CD8-positive, alpha-beta memory T cell (primary cell): ENCODE measurements at regions not wholly inside any gene's neighbourhood (a gene's known extent, or its start where the extent isn't known, plus 50 kb on each side); places are given as distances from the start of the nearest gene placed in this dataset.
"Not testable (repeated sequence)": the region's sequence is repeated elsewhere in the genome, so short reads cannot be mapped to it uniquely, and the experiment has no call there.

Experiments
- CTCF ChIA-PET: fragments of 350-600 bp; sonication (Branson Sonifier 250); formaldehyde crosslinking; loops from one replicate; lab custom pipeline; 2021; ENCODE audit warnings: antibody characterized with exemption; lab: Charles Lee
- POLR2A ChIA-PET: fragments of 350-600 bp; sonication (Branson Sonifier 250); formaldehyde crosslinking; loops from one replicate; lab custom pipeline; 2021; ENCODE audit warnings: antibody characterized with exemption; lab: Charles Lee
- DNase-seq, 5 donors: peaks; one replicate each; pipeline versions ENCODE4 v3.0.0 to v3.0.0-alpha.2; 2020 to 2022; ENCODE audit warnings: mixed read lengths in 1 of 5
- H3K27ac ChIP-seq: one replicate; pipeline ENCODE4 v1.7.0; 2013; ENCODE audit warnings: low read depth, mild to moderate bottlenecking, low read length, moderate library complexity
- H3K27me3 ChIP-seq: 2 replicates; pipeline ENCODE4 v1.7.0; 2013; ENCODE audit warnings: low read length, mild to moderate bottlenecking; ENCODE audit not compliant: insufficient read depth, poor library complexity, severe bottlenecking
- H3K36me3 ChIP-seq: 2 replicates; pipeline ENCODE4 v1.7.0; 2013; ENCODE audit warnings: mild to moderate bottlenecking, low read length, moderate library complexity; ENCODE audit not compliant: insufficient read depth
- H3K4me1 ChIP-seq: 2 replicates; pipeline ENCODE4 v1.7.0; 2013; ENCODE audit warnings: mild to moderate bottlenecking, low read length, moderate library complexity; ENCODE audit not compliant: insufficient read depth
- H3K4me3 ChIP-seq: 2 replicates; pipeline ENCODE4 v1.7.0; 2013; ENCODE audit warnings: mild to moderate bottlenecking, low read length
- H3K9me3 ChIP-seq: 2 replicates; pipeline ENCODE4 v1.7.0; 2013; ENCODE audit warnings: mild to moderate bottlenecking, low read length
- H3K27ac Mint-ChIP-seq, 8 donors: one replicate each; pipeline ENCODE4 v1.8.0; 2020 to 2021; ENCODE audit warnings: mixed read lengths in 8 of 8, mild to moderate bottlenecking in 6 of 8, inconsistent platforms in 3 of 8, moderate library complexity in 3 of 8
- H3K27me3 Mint-ChIP-seq, 2 donors: one replicate each; pipeline ENCODE4 v1.8.0; 2020 to 2021; ENCODE audit warnings: mixed read lengths in 2 of 2, mild to moderate bottlenecking in 1 of 2, moderate library complexity in 1 of 2
- H3K36me3 Mint-ChIP-seq, 3 donors: one replicate each; pipeline ENCODE4 v1.8.0; 2020 to 2021; ENCODE audit warnings: mixed read lengths in 3 of 3, inconsistent platforms in 1 of 3, mild to moderate bottlenecking in 1 of 3
- H3K4me1 Mint-ChIP-seq, 3 donors: one replicate each; pipeline ENCODE4 v1.8.0; 2020 to 2021; ENCODE audit warnings: mixed read lengths in 3 of 3, inconsistent platforms in 1 of 3, mild to moderate bottlenecking in 1 of 3
- H3K4me3 Mint-ChIP-seq, 7 donors: one replicate each; pipeline ENCODE4 v1.8.0; 2020 to 2021; ENCODE audit warnings: mixed read lengths in 7 of 7, mild to moderate bottlenecking in 6 of 7, moderate library complexity in 4 of 7, inconsistent platforms in 2 of 7
- H3K9me3 Mint-ChIP-seq, 5 donors: one replicate each; pipeline ENCODE4 v1.8.0; 2020 to 2022; ENCODE audit warnings: mixed read lengths in 5 of 5, mild to moderate bottlenecking in 3 of 5, moderate library complexity in 2 of 5, inconsistent platforms in 1 of 5

- H3K27ac ChIP-seq, H3K36me3 ChIP-seq, H3K4me3 ChIP-seq, H3K27me3 ChIP-seq, H3K9me3 ChIP-seq, H3K4me3 Mint-ChIP-seq, DNase-seq, H3K27ac Mint-ChIP-seq, H3K9me3 Mint-ChIP-seq, POLR2A ChIA-PET, H3K36me3 Mint-ChIP-seq: not testable (repeated sequence)
- peaks cover 15% of the 10 kb centered on the region for H3K4me1 ChIP-seq
- Mint-ChIP-seq H3K27me3 (peaks cover 5 to 13% of the 10 kb centered on the region in 2 donors), H3K4me1 (peaks cover 22 to 42% (median 27%) of the 10 kb centered on the region in 3 donors)
- CTCF ChIA-PET: interaction anchor here (1.7 kb wide), 1 partner anchor 20 kb away, joined by 5 read pairs; no protein-coding TSS in a partner anchor
Measured at GRCh38 chr14:105995011-105995710, 468.8 kb downstream of the TMEM121 start.

- H3K9me3 Mint-ChIP-seq, DNase-seq, POLR2A ChIA-PET, H3K27me3 ChIP-seq, H3K27me3 Mint-ChIP-seq, H3K4me3 ChIP-seq, H3K9me3 ChIP-seq, H3K36me3 ChIP-seq, H3K36me3 Mint-ChIP-seq, H3K27ac ChIP-seq: not testable (repeated sequence)
- CTCF ChIA-PET: interaction anchor here (0.8 kb wide), 1 partner anchor 25 kb away, joined by 4 read pairs; no protein-coding TSS in a partner anchor
- peaks cover 29 to 47% (median 40%) of the 10 kb centered on the region in 3 donors for H3K4me1 Mint-ChIP-seq
- peaks cover 23% of the 10 kb centered on the region for H3K4me1 ChIP-seq
- H3K4me3 Mint-ChIP-seq: peak overlapping the region in 3 of 7 donors; percentile 5 to 38 (median 37)
- H3K27ac Mint-ChIP-seq: peak overlapping the region in 4 of 8 donors; percentile 4 to 66 (median 27)
Measured at GRCh38 chr14:105998597-105998996, 472.2 kb downstream of the TMEM121 start.

- peak; percentile 63 to 85 (median 83) for DNase-seq
- H3K36me3 Mint-ChIP-seq: no peaks in the 10 kb centered on the region
- H3K36me3 ChIP-seq: no peaks in the 10 kb centered on the region
- H3K9me3 ChIP-seq: no peaks in the 10 kb centered on the region
- H3K27me3 ChIP-seq: no peaks in the 10 kb centered on the region
- ChIA-PET CTCF (interaction anchor here (0.8 kb wide), 1 partner anchor 25 kb away, joined by 4 read pairs; no protein-coding TSS in a partner anchor), POLR2A (no interaction called here)
- H3K4me3 Mint-ChIP-seq: no peak overlapping the region
- peaks cover 28% of the 10 kb centered on the region for H3K4me1 ChIP-seq
- H3K4me3 ChIP-seq: no peak overlapping the region
- H3K27ac Mint-ChIP-seq: peak overlapping the region in 3 of 8 donors; percentile 8 to 91 (median 66)
- H3K9me3 Mint-ChIP-seq: peaks cover 0 to 4% (median 0%) of the 10 kb centered on the region in 5 donors
- peaks cover 0 to 4% of the 10 kb centered on the region in 2 donors for H3K27me3 Mint-ChIP-seq
- H3K27ac ChIP-seq: no peak overlapping the region
- H3K4me1 Mint-ChIP-seq: peaks cover 25 to 44% (median 42%) of the 10 kb centered on the region in 3 donors
Measured at GRCh38 chr14:105999361-106000028, 473.1 kb downstream of the TMEM121 start.

- H3K4me3 Mint-ChIP-seq, H3K36me3 Mint-ChIP-seq, CTCF ChIA-PET, H3K27me3 Mint-ChIP-seq, H3K9me3 Mint-ChIP-seq, H3K36me3 ChIP-seq, POLR2A ChIA-PET, H3K9me3 ChIP-seq, H3K27ac ChIP-seq, H3K4me3 ChIP-seq, H3K27me3 ChIP-seq: not testable (repeated sequence)
- peak overlapping the region in 2 of 8 donors; percentile 38 to 66 for H3K27ac Mint-ChIP-seq
- peak in 1 of 5 donors; percentile 13 for DNase-seq
- peaks cover 32% of the 10 kb centered on the region for H3K4me1 ChIP-seq
- peaks cover 31 to 48% (median 44%) of the 10 kb centered on the region in 3 donors for H3K4me1 Mint-ChIP-seq
Measured at GRCh38 chr14:106000029-106000511, 473.7 kb downstream of the TMEM121 start.

- Mint-ChIP-seq H3K27ac (peak overlapping the region in 3 of 8 donors; percentile 17 to 60 (median 50)), H3K4me1 (peaks cover 42 to 60% (median 52%) of the 10 kb centered on the region in 3 donors)
- DNase-seq, H3K27ac ChIP-seq, H3K27me3 Mint-ChIP-seq, H3K9me3 ChIP-seq, H3K4me3 Mint-ChIP-seq, H3K9me3 Mint-ChIP-seq, H3K36me3 Mint-ChIP-seq, H3K36me3 ChIP-seq, POLR2A ChIA-PET, H3K4me3 ChIP-seq, H3K27me3 ChIP-seq: not testable (repeated sequence)
- CTCF ChIA-PET: interaction anchor here (0.9 to 2.0 kb wide), 3 partner anchors 15 to 26 kb away, joined by 5 to 6 read pairs (median 5); no protein-coding TSS in a partner anchor
- H3K4me1 ChIP-seq: peaks cover 44% of the 10 kb centered on the region
Measured at GRCh38 chr14:106001277-106001676, 474.9 kb downstream of the TMEM121 start.

- DNase-seq: no peak
- Histone ChIP-seq H3K9me3 (no peaks in the 10 kb centered on the region), H3K27ac (no peak overlapping the region), H3K4me3 (no peak overlapping the region), H3K4me1 (peaks cover 48% of the 10 kb centered on the region), H3K36me3 (no peaks in the 10 kb centered on the region), H3K27me3 (no peaks in the 10 kb centered on the region)
- Mint-ChIP-seq H3K27ac (peak overlapping the region in 1 of 8 donors; percentile 1), H3K4me1 (peaks cover 38 to 59% (median 46%) of the 10 kb centered on the region in 3 donors), H3K27me3 (peaks cover 0 to 6% of the 10 kb centered on the region in 2 donors), H3K4me3 (peak overlapping the region in 1 of 7 donors; percentile 1), H3K9me3 (peaks cover 0 to 4% (median 0%) of the 10 kb centered on the region in 5 donors), H3K36me3 (peaks cover 0 to 1% (median 0%) of the 10 kb centered on the region in 3 donors)
- POLR2A ChIA-PET: no interaction called here
- CTCF ChIA-PET: interaction anchor here (2.7 kb wide), 1 partner anchor 17 kb away, joined by 25 read pairs; no protein-coding TSS in a partner anchor
Measured at GRCh38 chr14:106003351-106003750, 477.0 kb downstream of the TMEM121 start.

GRCh38 chr14:106004937-106005795, 478.8 kb downstream of the TMEM121 start:
- Histone ChIP-seq H3K4me1 (peaks cover 35% of the 10 kb centered on the region), H3K4me3 (peak overlapping the region; percentile 64)
- Mint-ChIP-seq H3K27me3 (peaks cover 3 to 12% of the 10 kb centered on the region in 2 donors), H3K4me1 (peaks cover 29 to 50% (median 38%) of the 10 kb centered on the region in 3 donors), H3K27ac (peak overlapping the region; percentile 72 to 95 (median 89)), H3K4me3 (peak overlapping the region; percentile 24 to 85 (median 73))
- H3K36me3 Mint-ChIP-seq, H3K36me3 ChIP-seq, H3K9me3 ChIP-seq, H3K27me3 ChIP-seq, H3K9me3 Mint-ChIP-seq, POLR2A ChIA-PET, H3K27ac ChIP-seq: not testable (repeated sequence)
- peak; percentile 59 to 85 (median 75) for DNase-seq
- CTCF ChIA-PET: interaction anchor here (1.1 to 3.6 kb wide), 8 partner anchors 14 to 145 kb away, joined by 3 to 31 read pairs (median 6); no protein-coding TSS in a partner anchor
